Activated T-helper 9 cell treated with anti-CD3 and anti-CD28 coated beads, Interleukin-2, amount 50 U/mL, for 16 hours (primary cell): ENCODE measurements at regions not wholly inside any gene's neighbourhood (a gene's known extent, or its start where the extent isn't known, plus 50 kb on each side); places are given as distances from the start of the nearest gene placed in this dataset.

Experiments used
- DNase-seq: peaks from one replicate; pipeline ENCODE4 v3.0.0-alpha.2; 2020; ENCODE audit warnings: low read depth

GRCh38 chr16:79264237-79265109 is 336.1 kb downstream of the MAF start:
- DNase-seq: no peak

- DNase-seq: no peak
These were observed 337.1 kb downstream of the MAF start for GRCh38 chr16:79263425-79263824.
